ENCODE measurements at regions not wholly inside any gene's neighbourhood (a gene's known extent, or its start where the extent isn't known, plus 50 kb on each side); places are given as distances from the start of the nearest gene placed in this dataset.

DNA sequence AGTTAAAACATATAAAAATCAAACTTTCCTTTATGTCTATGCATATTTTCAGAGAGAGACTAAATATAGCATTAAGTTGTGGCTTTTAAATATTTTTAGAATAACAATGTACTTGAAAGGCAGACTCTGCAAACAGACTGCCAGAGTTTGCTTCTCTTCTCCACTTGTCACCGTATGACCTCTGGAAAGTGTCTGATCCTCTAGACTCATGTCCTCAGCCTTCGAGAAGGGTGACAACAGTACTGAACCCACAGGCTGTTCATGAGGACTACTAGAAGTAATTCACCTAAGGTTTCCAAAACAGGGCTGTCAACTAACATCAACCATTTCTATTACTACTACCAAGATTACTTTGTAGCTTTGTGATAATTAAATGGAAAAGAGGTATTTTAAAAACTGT is 167.7 kb upstream of the TBCA start:
- peaks cover 2% of the 10 kb centered on the region for H3K36me3 Mint-ChIP-seq (ENCODE audit: unreplicated experiment)
- no peak overlapping the region for H3K27ac Mint-ChIP-seq (ENCODE audit: unreplicated experiment)
- no peak for DNase-seq (ENCODE audit: extremely low spot score, unreplicated experiment)
- TF ChIP-seq, protein P1, sequence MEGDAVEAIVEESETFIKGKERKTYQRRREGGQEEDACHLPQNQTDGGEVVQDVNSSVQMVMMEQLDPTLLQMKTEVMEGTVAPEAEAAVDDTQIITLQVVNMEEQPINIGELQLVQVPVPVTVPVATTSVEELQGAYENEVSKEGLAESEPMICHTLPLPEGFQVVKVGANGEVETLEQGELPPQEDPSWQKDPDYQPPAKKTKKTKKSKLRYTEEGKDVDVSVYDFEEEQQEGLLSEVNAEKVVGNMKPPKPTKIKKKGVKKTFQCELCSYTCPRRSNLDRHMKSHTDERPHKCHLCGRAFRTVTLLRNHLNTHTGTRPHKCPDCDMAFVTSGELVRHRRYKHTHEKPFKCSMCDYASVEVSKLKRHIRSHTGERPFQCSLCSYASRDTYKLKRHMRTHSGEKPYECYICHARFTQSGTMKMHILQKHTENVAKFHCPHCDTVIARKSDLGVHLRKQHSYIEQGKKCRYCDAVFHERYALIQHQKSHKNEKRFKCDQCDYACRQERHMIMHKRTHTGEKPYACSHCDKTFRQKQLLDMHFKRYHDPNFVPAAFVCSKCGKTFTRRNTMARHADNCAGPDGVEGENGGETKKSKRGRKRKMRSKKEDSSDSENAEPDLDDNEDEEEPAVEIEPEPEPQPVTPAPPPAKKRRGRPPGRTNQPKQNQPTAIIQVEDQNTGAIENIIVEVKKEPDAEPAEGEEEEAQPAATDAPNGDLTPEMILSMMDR (IDR thresholded peaks at IDR 0.05) = no peak
- H3K4me3 Mint-ChIP-seq (ENCODE audit: unreplicated experiment) = no peak overlapping the region
- H3K4me1 Mint-ChIP-seq (ENCODE audit: unreplicated experiment) = peaks cover 6% of the 10 kb centered on the region
- peaks cover 47% of the 10 kb centered on the region for H3K27me3 Mint-ChIP-seq (ENCODE audit: unreplicated experiment)
- H3K9me3 Mint-ChIP-seq (ENCODE audit: unreplicated experiment) = peaks cover 6% of the 10 kb centered on the region

DNA sequence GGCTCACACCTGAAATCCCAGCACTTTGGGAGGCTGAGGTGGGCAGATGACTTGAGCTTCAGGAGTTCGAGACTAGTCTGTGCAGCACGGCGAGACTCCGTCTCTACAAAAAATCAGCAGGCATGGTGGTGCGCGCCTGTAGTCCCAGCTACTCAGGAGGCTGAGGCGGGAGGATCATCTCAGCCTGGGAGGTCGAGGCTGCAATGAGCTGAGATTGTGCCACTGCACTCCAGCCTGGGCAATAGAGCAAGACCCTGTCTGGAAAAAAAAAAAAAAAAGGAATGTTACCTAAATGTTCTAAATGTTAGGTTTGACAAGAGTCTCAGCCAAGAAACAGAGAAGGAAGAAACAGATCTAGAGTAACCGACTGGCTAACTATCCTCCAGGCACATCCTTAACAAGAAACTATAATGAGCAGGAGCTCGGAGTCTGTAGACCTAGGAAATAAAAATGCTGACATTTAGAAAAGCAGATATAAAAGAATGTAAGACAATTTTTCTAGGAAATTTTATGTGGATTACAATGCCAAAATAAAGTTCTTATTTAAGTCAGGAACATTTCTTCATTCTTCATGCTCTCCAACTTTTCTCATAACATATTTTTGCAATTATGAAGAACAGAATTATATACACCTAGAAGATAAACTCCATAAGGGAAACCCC is 166.6 kb upstream of the TBCA start:
- Mint-ChIP-seq H3K4me1 (ENCODE audit: unreplicated experiment) (peaks cover 6% of the 10 kb centered on the region), H3K4me3 (ENCODE audit: unreplicated experiment) (no peak overlapping the region), H3K27ac (ENCODE audit: unreplicated experiment) (no peak overlapping the region), H3K36me3 (ENCODE audit: unreplicated experiment) (peaks cover 2% of the 10 kb centered on the region), H3K9me3 (ENCODE audit: unreplicated experiment) (peaks cover 6% of the 10 kb centered on the region), H3K27me3 (ENCODE audit: unreplicated experiment) (peaks cover 57% of the 10 kb centered on the region)
- no peak for DNase-seq (ENCODE audit: extremely low spot score, unreplicated experiment)
- TF ChIP-seq, protein P1 (IDR thresholded peaks at IDR 0.05) = no peak

DNA sequence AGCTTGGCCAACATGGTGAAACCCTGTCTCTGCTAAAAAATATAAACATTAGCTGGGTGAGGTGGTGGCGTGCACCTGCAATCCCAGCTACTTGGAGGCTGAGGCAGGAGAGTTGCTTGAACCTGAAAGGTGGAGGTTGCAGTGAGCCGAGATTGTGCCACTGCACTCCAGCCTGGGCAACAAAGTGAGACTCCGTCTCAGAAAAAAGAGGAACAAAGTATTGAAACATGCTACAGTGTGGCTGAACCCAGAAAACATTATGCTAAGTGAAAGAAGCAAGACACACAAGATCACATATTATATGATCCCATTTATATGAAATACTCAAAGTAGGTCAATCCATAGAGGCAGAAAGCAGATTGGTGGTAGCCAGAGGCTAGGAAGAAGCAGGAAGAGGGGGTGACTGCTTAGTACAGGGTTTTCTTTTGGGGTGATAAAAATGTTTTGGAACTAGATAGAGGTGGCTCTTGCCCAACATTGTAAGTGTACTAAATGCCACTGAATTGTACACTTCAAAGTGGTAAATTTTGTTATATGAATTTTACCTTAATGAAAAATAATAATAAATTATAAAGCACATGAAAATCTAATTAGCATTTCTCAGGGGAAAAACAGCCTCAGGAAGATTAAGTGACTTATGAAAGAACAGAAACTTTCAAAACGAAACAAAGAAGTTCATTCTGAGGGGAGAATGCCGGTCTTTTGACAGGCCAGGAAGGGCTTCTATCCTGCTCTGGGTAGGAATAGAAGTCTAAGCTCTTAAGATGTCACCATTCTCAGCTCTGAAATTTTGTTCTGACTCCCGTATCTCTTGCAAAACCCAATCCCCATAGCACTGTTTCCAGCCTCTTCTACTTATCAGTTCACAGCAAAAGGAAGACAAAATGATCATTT is 161.1 kb upstream of the TBCA start:
- Mint-ChIP-seq H3K27me3 (ENCODE audit: unreplicated experiment) (peaks cover 49% of the 10 kb centered on the region), H3K9me3 (ENCODE audit: unreplicated experiment) (peaks cover 6% of the 10 kb centered on the region), H3K4me1 (ENCODE audit: unreplicated experiment) (no peaks in the 10 kb centered on the region), H3K27ac (ENCODE audit: unreplicated experiment) (no peak overlapping the region), H3K4me3 (ENCODE audit: unreplicated experiment) (no peak overlapping the region), H3K36me3 (ENCODE audit: unreplicated experiment) (peaks cover 2% of the 10 kb centered on the region)
- no peak for DNase-seq (ENCODE audit: extremely low spot score, unreplicated experiment)
- TF ChIP-seq, protein P1 (IDR thresholded peaks at IDR 0.05) = no peak

GRCh38 chr5:77936365-77936693 is 160.2 kb upstream of the TBCA start:
- no peak for DNase-seq (ENCODE audit: extremely low spot score, unreplicated experiment)
- H3K27ac Mint-ChIP-seq (ENCODE audit: unreplicated experiment) = no peak overlapping the region
- peaks cover 6% of the 10 kb centered on the region for H3K9me3 Mint-ChIP-seq (ENCODE audit: unreplicated experiment)
- peaks cover 2% of the 10 kb centered on the region for H3K36me3 Mint-ChIP-seq (ENCODE audit: unreplicated experiment)
- TF ChIP-seq, protein P1 (IDR thresholded peaks at IDR 0.05) = no peak
- no peaks in the 10 kb centered on the region for H3K4me1 Mint-ChIP-seq (ENCODE audit: unreplicated experiment)
- no peak overlapping the region for H3K4me3 Mint-ChIP-seq (ENCODE audit: unreplicated experiment)
- H3K27me3 Mint-ChIP-seq (ENCODE audit: unreplicated experiment) = peaks cover 45% of the 10 kb centered on the region

All from osteocyte (in vitro differentiated cells).